Left ventricle myocardium superior (tissue), 1 donor: ENCODE measurements at regions not wholly inside any gene's neighbourhood (a gene's known extent, or its start where the extent isn't known, plus 50 kb on each side); places are given as distances from the start of the nearest gene placed in this dataset.
"Not testable (repeated sequence)": the region's sequence is repeated elsewhere in the genome, so short reads cannot be mapped to it uniquely, and the experiment has no call there.

Source experiments
- ATAC-seq: fragments of 200-7000 bp; cut with Tn5 transposase; one replicate; pipeline ENCODE4 v1.9.1; 2020; ENCODE audit warnings: mild to moderate bottlenecking, moderate library complexity
- DNase-seq: peaks from one replicate; pipeline ENCODE4 v3.0.0-alpha.2; 2020
- intact Hi-C: fragments of 100-400 bp; cut with micrococcal nuclease; formaldehyde crosslinking; loops from one replicate; pipeline ENCODE4 v1.11.0; 2022
- donor health status: DM: no; HTN: yes; CAD: no; lungs with severe emphysema.

DNA sequence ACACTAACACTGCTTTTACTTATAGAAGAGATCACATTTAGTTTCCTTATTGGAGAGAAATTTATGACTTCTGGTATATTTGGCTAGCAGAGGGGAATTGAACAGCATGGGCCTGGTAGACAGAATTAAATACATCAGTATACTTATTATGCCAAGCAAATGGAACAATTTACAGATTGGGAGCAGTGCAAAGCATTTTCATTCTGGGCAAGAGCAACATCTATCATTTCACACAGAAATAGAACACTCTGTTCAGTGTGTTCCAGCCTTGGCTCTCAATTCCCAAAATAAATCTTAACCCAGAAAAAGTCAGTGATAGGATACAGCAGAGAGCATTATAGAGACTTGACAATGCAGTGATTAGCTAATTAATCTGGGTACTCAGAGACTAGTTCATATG, 604.0 kb upstream of the SLITRK6 start:
- ATAC-seq (peak; percentile 98), DNase-seq (no peak)
- intact Hi-C loops = no loop called here

GRCh38 chr13:86409466-86410241, 610.4 kb upstream of the SLITRK6 start:
- intact Hi-C loops = no loop called here
- no peak for DNase-seq
- ATAC-seq = no peak

DNA sequence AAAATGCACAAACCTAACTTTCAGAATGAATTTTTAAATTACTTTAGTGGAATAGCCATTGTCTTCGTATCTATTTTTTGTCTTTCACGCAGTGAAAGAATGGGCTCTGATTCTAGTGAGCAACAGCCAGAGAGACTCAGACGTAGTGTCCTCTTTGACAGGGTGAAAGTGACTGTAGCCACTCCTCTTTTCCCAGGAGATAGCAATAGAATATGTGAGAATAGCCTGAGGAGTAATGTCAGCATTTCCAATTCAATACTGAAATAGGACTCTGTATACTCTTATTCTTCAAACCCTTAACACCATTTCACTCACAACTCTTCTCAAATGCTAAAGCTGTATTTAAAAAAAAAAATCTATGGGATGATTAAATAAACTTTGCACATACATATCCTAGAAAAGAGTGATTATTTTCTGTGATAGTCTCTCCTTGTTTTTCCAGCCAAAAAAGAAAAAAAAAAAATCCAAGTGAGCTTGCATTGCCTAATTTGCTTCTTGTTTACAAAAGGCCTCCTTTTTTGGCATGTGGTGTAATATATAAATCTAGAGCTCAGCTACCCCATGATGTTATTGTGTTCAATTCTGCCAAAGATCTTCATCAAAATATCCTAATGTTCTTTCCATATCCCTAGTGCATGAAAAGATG, 626.1 kb upstream of the SLITRK6 start:
- intact Hi-C loops = no loop called here
- peak; percentile 85 for ATAC-seq
- DNase-seq = no peak

- ATAC-seq (no peak), DNase-seq (no peak)
- intact Hi-C loops = no loop called here
Measured at GRCh38 chr13:86426437-86426836, 627.2 kb upstream of the SLITRK6 start.

- DNase-seq = no peak
- intact Hi-C loops = no loop called here
Measured at GRCh38 chr13:86429756-86430155, 630.5 kb upstream of the SLITRK6 start.

DNA sequence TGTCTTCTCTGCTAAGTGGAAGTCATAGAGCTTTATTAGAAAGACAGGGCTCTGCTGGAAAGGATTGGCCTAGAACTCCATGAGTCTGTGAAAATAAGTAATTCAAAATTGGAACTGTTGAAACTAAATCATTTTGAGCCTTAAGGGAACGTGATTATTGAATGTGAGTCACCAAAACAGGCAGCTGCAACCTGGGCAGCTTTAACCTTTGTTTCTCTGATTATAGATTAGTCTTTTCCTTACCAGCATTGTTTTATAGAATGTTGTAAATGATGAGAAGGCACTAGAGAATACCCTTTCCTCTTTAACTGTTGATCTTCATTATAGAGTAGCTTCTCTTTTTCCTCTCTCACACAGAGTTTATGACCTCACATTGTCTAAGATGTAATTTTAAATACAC, 638.8 kb upstream of the SLITRK6 start:
- ATAC-seq (no peak), DNase-seq (no peak)

More at GRCh38 chr13:86429756-86430155, 630.5 kb upstream of the SLITRK6 start:
- ATAC-seq = no peak

DNA sequence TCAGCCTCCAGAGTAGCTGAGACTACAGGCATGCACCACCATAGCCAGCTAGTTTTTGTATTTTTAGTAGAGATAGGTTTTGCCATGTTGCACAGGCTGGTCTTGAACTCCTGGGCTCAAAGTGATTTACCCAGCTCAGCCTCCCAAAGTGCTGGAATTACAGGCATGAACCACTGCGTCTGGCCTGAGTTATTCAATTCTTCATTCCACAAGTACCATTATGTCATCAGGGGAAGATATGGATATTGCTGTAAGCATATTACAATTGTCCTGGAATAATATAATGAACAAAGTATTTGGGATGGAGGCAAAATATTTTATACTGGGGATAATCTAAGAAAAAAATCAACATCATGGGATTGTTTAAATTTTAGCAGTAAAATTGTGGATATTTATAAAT, 646.0 kb upstream of the SLITRK6 start:
- intact Hi-C loops = no loop called here
- DNase-seq (no peak), ATAC-seq (no peak)

More for the DNA sequence above, 638.8 kb upstream of the SLITRK6 start:
- intact Hi-C loops = no loop called here

DNA sequence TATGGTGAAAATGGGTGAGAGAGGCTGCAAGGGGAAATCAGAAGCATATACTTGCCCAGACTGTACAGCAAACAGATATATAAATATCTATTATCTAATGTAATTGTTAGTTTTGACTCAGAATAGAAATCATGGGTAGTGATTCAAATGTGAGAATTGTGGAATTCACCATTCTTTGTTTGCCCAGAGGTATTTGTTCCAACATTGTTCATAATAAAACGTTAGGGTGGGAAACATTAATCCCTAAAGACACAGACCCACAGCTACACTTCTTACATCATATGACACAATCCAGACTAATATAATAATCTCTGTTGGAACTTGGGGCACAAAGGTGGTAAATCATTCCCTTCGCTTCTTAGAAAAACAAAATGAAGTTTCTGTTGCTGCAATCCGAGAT, 646.5 kb upstream of the SLITRK6 start:
- intact Hi-C loops = no loop called here
- DNase-seq = no peak
- ATAC-seq = no peak

DNA sequence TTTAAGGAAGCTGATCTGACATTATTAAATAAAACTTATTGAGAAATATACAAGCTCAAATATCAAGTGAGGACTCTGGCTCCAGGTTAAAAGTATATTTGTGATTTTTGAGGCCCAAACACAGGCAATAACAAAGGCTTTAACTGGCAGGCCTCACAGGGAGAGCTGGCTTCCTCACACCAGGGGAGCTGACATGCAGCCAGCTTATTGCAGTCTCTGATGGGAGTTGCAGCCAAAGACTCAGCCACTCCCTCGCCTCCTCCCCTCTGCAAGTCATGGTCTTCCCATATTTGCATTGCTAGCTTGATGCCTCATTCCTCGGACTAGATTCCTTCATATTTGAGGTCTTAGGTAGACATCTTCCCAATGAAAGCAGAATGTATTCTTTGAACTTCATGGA, 647.1 kb upstream of the SLITRK6 start:
- DNase-seq (no peak), ATAC-seq (peak; percentile 29)
- intact Hi-C loops = no loop called here

- DNase-seq (no peak), ATAC-seq (no peak)
- intact Hi-C loops = no loop called here
Measured at GRCh38 chr13:86447479-86447878, 648.3 kb upstream of the SLITRK6 start.

GRCh38 chr13:86462011-86462410, 662.8 kb upstream of the SLITRK6 start:
- intact Hi-C loops = no loop called here
- DNase-seq = no peak
- no peak for ATAC-seq

DNA sequence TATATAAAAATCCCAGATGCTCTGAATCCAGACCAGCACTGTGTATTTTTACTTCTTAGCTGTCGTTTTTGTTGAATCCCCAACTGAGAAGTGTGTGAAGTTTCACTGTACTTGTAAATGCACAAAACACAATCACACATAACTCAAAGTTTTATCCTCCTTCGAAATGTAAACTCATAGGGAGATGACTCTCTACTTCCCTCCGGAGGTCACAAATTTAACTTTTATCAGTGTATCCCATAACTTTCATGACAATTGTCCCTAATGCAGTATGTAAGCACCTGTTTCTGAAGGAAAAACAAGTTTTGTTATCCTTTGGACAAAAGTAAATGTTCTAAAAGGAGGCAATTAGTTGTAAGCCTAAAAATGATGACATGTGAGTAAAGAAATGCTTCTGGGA, 665.0 kb upstream of the SLITRK6 start:
- DNase-seq = no peak
- ATAC-seq = no peak
- intact Hi-C loops = no loop called here

GRCh38 chr13:86474971-86475370, 675.8 kb upstream of the SLITRK6 start:
- no peak for DNase-seq
- ATAC-seq = no peak
- intact Hi-C loops = no loop called here

- intact Hi-C loops = no loop called here
- DNase-seq (no peak), ATAC-seq (no peak)
Measured at GRCh38 chr13:86476656-86477055, 677.4 kb upstream of the SLITRK6 start.

GRCh38 chr13:86486582-86486981, 687.4 kb upstream of the SLITRK6 start:
- DNase-seq = no peak
- intact Hi-C loops = no loop called here
- no peak for ATAC-seq

DNA sequence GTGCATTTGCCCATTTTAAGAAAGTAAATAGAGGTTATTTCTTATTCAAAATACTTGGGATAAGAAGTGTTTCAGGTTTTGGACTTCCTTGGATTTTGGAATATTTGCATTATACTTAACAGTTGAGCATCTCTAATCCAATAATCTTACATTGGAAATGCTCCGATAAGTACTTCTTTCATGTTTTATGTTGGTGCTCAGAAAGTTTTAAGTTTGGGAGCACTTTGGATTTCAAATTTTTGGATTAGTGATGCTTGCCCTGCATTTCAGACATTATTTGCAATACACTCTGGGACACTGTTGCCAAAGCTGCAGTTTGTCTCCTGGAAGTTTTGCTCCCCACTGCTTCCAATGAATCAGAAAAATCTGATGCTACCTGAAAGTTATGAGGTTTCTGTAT, 691.9 kb upstream of the SLITRK6 start:
- intact Hi-C loops = no loop called here
- DNase-seq = no peak
- ATAC-seq = no peak

DNA sequence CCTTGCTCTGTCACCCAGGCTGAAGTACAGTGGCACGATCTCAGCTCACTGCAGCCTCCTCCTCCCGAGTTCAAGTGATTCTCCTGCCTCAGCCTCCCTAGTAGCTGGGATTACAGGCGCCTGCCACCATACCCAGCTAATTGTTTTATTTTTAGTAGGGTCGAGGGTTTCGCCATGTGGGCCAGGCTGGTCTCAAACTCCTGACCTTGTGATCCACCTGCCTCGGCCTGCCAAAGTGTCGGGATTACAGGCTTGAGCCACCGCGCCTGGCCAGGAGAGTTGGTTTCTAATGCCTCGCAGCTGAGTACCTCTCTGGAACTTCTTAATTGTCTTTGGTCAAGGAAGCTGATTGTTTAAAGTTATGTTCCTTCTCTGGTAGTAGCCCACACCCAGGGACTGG, 702.7 kb upstream of the SLITRK6 start:
- intact Hi-C loops, DNase-seq, ATAC-seq: not testable (repeated sequence)

- ATAC-seq = no peak
- intact Hi-C loops = no loop called here
Measured at GRCh38 chr13:86510792-86511191, 711.6 kb upstream of the SLITRK6 start.

GRCh38 chr13:86541461-86541860, 742.2 kb upstream of the SLITRK6 start:
- ATAC-seq = no peak

More at GRCh38 chr13:86510792-86511191, 711.6 kb upstream of the SLITRK6 start:
- DNase-seq = no peak

DNA sequence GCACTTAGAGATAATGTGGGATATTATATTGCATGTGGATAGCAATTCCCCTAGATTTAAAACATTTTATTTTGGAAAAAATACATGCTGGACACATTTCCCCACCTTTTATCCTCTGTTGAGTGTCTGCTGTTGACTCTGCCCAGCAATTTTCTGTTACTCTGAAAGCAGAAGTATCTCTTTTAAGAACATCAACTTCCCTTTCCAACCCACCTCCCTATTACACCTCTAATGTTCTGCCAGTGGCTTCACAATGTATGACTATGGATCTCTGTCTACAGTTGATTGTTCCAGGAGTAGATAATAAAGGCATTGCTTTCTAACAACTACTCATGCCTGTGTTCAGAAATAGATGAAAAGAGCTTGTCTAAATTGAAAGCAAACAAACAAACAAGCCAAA, 754.8 kb upstream of the SLITRK6 start:
- DNase-seq = no peak
- intact Hi-C loops = no loop called here
- no peak for ATAC-seq

More at GRCh38 chr13:86541461-86541860, 742.2 kb upstream of the SLITRK6 start:
- DNase-seq = no peak
- intact Hi-C loops = no loop called here

DNA sequence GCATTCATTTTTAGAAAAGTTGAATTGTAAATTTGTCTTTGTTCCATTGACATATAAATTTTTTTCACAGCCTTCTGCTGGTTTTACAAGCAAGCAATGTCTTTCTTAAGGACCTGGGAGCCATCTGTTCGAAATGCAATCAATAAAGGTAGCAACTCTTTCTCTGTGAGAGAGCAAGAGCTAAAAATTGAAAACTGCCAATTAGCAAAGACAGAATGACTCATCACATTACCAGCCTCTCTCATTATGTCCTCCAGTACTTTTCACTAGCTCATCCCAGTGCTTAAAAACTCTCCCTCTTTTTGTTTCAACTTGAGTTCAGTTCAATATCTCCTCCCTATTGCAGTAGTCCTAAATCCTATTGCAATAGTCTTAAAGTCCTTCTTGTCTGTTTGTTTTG, 760.7 kb upstream of the SLITRK6 start:
- intact Hi-C loops = no loop called here
- ATAC-seq (no peak), DNase-seq (no peak)
